Osteoblast (primary cell): ENCODE measurements at regions not wholly inside any gene's neighbourhood (a gene's known extent, or its start where the extent isn't known, plus 50 kb on each side); places are given as distances from the start of the nearest gene placed in this dataset.
A peak's percentile ranks its signal among the peaks of the same experiment; 100 is the strongest.
"Not testable (repeated sequence)": the region's sequence is repeated elsewhere in the genome, so short reads cannot be mapped to it uniquely, and the experiment has no call there.

Source experiments
- DNase-seq: peaks from one replicate; pipeline ENCODE4 v3.0.0; 2011; ENCODE audit warnings: low spot score, mixed read lengths; ENCODE audit not compliant: insufficient read length; ENCODE audit errors: missing footprints
- H2AFZ ChIP-seq: 2 replicates; pipeline ENCODE4 v1.6.0; 2011; ENCODE audit warnings: mild to moderate bottlenecking, low read length
- H3K27ac ChIP-seq: 2 replicates; pipeline ENCODE4 v1.5.1; 2011; ENCODE audit warnings: mild to moderate bottlenecking, low read depth, low read length, moderate library complexity
- H3K27me3 ChIP-seq: 2 replicates; pipeline ENCODE4 v1.6.0; 2012; ENCODE audit warnings: mild to moderate bottlenecking, control low read depth, inconsistent platforms, low read length, moderate library complexity; ENCODE audit not compliant: insufficient read depth
- H3K36me3 ChIP-seq: 2 replicates; pipeline ENCODE4 v1.5.1; 2011; ENCODE audit warnings: mild to moderate bottlenecking, low read length, control low read depth, moderate library complexity; ENCODE audit not compliant: insufficient read depth
- H3K4me1 ChIP-seq: 2 replicates; pipeline ENCODE4 v1.5.1; 2011; ENCODE audit warnings: mild to moderate bottlenecking, low read length, control low read depth, moderate library complexity; ENCODE audit not compliant: insufficient read depth
- H3K4me2 ChIP-seq: 2 replicates; pipeline ENCODE4 v1.6.0; 2011; ENCODE audit warnings: mild to moderate bottlenecking, low read length; ENCODE audit not compliant: insufficient read depth
- H3K4me3 ChIP-seq: fragments of 200-600 bp; sonication (generic); 3 replicates; pipeline ENCODE4 v1.5.1; 2012; ENCODE audit warnings: mild to moderate bottlenecking, low read length, inconsistent platforms; ENCODE audit not compliant: insufficient read depth
- H3K79me2 ChIP-seq: 2 replicates; pipeline ENCODE4 v1.6.0; 2012; ENCODE audit warnings: mild to moderate bottlenecking, low read length, control low read depth, inconsistent platforms; ENCODE audit not compliant: insufficient read depth
- H3K9me3 ChIP-seq: 2 replicates; pipeline ENCODE4 v1.5.1; 2011; ENCODE audit warnings: low read depth, low read length, control low read depth
- H4K20me1 ChIP-seq: 2 replicates; pipeline ENCODE4 v1.6.0; 2012; ENCODE audit warnings: mild to moderate bottlenecking, low read length, control low read depth; ENCODE audit not compliant: insufficient read depth
- TF ChIP-seq, protein P1 (sequence below): IDR thresholded peaks from 2 replicates; pipeline ENCODE4 v1.5.1; 2011; ENCODE audit warnings: mild to moderate bottlenecking, low read depth, low read length, moderate library complexity; ENCODE audit errors: extremely low read depth

DNA sequence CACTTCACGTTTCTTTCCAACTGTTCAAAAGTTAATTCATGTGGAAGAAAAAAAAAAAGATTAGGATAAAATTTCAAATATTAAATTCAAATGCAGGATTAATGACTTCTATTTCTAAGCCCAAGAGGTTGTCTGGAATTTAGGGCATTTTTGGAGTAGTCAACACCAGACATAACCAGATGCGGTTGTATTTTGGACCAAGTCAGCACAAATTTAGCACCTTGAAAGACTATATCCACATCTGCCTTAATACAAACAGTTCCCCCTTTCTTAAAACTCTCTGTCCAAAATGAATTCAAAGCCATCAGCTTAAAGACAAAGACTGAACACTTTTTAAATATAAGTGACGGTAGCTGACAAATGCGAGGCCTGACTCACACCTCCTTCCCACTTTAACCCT is 282.9 kb downstream of the C16orf95 start:
- no peaks in the 10 kb centered on the region for H3K79me2 ChIP-seq
- peaks cover 6% of the 10 kb centered on the region for H3K27me3 ChIP-seq
- H4K20me1 ChIP-seq: no peaks in the 10 kb centered on the region
- peaks cover 4% of the 10 kb centered on the region for H3K4me1 ChIP-seq
- no peaks in the 10 kb centered on the region for H3K36me3 ChIP-seq
- H3K27ac ChIP-seq: no peak overlapping the region
- DNase-seq: peak; percentile 57
- TF ChIP-seq, protein P1, sequence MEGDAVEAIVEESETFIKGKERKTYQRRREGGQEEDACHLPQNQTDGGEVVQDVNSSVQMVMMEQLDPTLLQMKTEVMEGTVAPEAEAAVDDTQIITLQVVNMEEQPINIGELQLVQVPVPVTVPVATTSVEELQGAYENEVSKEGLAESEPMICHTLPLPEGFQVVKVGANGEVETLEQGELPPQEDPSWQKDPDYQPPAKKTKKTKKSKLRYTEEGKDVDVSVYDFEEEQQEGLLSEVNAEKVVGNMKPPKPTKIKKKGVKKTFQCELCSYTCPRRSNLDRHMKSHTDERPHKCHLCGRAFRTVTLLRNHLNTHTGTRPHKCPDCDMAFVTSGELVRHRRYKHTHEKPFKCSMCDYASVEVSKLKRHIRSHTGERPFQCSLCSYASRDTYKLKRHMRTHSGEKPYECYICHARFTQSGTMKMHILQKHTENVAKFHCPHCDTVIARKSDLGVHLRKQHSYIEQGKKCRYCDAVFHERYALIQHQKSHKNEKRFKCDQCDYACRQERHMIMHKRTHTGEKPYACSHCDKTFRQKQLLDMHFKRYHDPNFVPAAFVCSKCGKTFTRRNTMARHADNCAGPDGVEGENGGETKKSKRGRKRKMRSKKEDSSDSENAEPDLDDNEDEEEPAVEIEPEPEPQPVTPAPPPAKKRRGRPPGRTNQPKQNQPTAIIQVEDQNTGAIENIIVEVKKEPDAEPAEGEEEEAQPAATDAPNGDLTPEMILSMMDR: no peak
- H3K4me3 ChIP-seq: no peak overlapping the region
- no peak overlapping the region for H2AFZ ChIP-seq
- no peaks in the 10 kb centered on the region for H3K9me3 ChIP-seq
- H3K4me2 ChIP-seq: no peak overlapping the region

DNA sequence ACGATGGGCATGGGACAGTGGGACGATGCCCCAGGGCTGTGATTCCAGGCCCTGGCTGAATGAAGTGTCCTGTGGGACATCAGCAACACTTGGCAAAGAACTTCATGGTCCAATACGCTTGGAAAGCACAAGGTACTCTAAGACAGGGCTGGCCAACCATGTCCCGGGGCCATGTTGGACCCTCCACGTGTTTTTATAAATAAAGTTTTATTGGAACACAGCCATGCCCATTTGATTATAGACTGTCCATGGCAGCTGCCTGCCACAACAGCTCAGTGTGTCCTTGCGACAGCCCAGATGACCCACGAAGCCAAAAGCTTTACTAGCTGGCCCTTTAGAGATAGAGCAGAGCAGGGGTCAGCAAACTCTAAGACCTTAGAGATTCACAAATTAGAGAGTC is 282.1 kb downstream of the C16orf95 start:
- H3K27me3 ChIP-seq: peaks cover 4% of the 10 kb centered on the region
- no peak for DNase-seq
- peaks cover 4% of the 10 kb centered on the region for H3K4me1 ChIP-seq
- no peak overlapping the region for H2AFZ ChIP-seq
- H3K4me3 ChIP-seq: no peak overlapping the region
- H3K9me3 ChIP-seq: no peaks in the 10 kb centered on the region
- no peaks in the 10 kb centered on the region for H3K36me3 ChIP-seq
- H3K4me2 ChIP-seq: no peak overlapping the region
- TF ChIP-seq, protein P1: no peak
- no peaks in the 10 kb centered on the region for H3K79me2 ChIP-seq
- no peak overlapping the region for H3K27ac ChIP-seq
- H4K20me1 ChIP-seq: no peaks in the 10 kb centered on the region

- Histone ChIP-seq H3K79me2 (no peaks in the 10 kb centered on the region), H3K4me1 (peaks cover 4% of the 10 kb centered on the region), H3K36me3 (no peaks in the 10 kb centered on the region), H3K27me3 (peaks cover 4% of the 10 kb centered on the region), H3K4me3 (no peak overlapping the region), H3K4me2 (no peak overlapping the region), H3K9me3 (no peaks in the 10 kb centered on the region), H4K20me1 (no peaks in the 10 kb centered on the region), H3K27ac (no peak overlapping the region), H2AFZ (no peak overlapping the region)
- TF ChIP-seq, protein P1: no peak
- DNase-seq: peak; percentile 13
These were observed 280.2 kb downstream of the C16orf95 start for GRCh38 chr16:87037012-87037411.

DNA sequence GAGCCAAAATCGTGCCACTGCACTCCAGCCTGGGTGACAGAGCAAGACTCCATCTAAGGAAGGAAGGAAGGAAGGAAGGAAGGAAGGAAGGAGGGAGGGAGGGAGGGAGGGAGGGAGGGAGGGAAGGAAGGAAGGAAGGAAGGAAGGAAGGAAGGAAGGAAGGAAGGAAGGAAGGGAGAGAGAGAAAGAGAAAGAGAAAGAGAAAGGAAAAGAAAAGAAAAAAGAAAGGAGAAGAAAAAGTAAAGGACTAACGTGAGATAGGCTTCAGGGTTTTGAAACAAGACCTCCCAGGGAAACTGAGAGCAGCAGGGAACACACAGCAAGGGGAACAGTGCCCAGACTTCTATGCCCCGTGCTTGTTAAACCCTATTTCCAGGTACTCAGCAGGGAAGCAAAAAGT is 278.7 kb downstream of the C16orf95 start:
- DNase-seq: peak; percentile 46
- not testable (repeated sequence) for H3K79me2 ChIP-seq, H3K27ac ChIP-seq, H3K4me2 ChIP-seq, H4K20me1 ChIP-seq, H3K4me3 ChIP-seq, H3K27me3 ChIP-seq, H3K36me3 ChIP-seq, H2AFZ ChIP-seq, H3K4me1 ChIP-seq, H3K9me3 ChIP-seq
